A673 (cell line): ENCODE measurements at regions not wholly inside any gene's neighbourhood (a gene's known extent, or its start where the extent isn't known, plus 50 kb on each side); places are given as distances from the start of the nearest gene placed in this dataset.

Experiments
- BruUV-seq: library from RNA; stranded (reverse); fragments of 400-500 nt; replicated peaks from 2 replicates; lab custom pipeline; 2021; lab: Mats Ljungman, UMichigan
- CTCF ChIA-PET: fragments of 300-600 bp; sonication (Branson Sonifier 250); formaldehyde crosslinking; loops from one replicate; lab custom pipeline; 2022; ENCODE audit warnings: antibody characterized with exemption; lab: Charles Lee
- POLR2A ChIA-PET: fragments of 300-600 bp; sonication (Branson Sonifier 250); formaldehyde crosslinking; loops from one replicate; lab custom pipeline; 2022; ENCODE audit warnings: antibody characterized with exemption; ENCODE audit not compliant: low non-redundant PET; lab: Charles Lee
- DNase-seq: peaks from one replicate; pipeline ENCODE4 v3.0.0-alpha.2; 2015; ENCODE audit warnings: low spot score
- H3K27ac ChIP-seq: fragments of 200-600 bp; sonication (generic); 2 replicates; pipeline ENCODE4 v1.5.1; 2016; ENCODE audit warnings: mixed run types, low read depth, mild to moderate bottlenecking, mixed read lengths, antibody characterized with exemption, low read length; ENCODE audit not compliant: poor library complexity, severe bottlenecking
- H3K27me3 ChIP-seq: fragments of 200-600 bp; sonication (generic); replicated peaks from 2 replicates; pipeline ENCODE4 v1.6.1; 2017; ENCODE audit warnings: mixed run types, low read depth, mild to moderate bottlenecking, mixed read lengths, antibody characterized with exemption, low read length; ENCODE audit not compliant: insufficient read depth, poor library complexity
- H3K36me3 ChIP-seq: fragments of 200-600 bp; sonication (generic); 2 replicates; pipeline ENCODE4 v1.6.1; 2016; ENCODE audit warnings: mixed run types, mild to moderate bottlenecking, mixed read lengths, antibody characterized with exemption, low read length; ENCODE audit not compliant: insufficient read depth, poor library complexity, severe bottlenecking
- H3K4me1 ChIP-seq: fragments of 200-600 bp; sonication (generic); 2 replicates; pipeline ENCODE4 v1.6.1; 2017; ENCODE audit warnings: mixed run types, mild to moderate bottlenecking, mixed read lengths, antibody characterized with exemption, low read length; ENCODE audit not compliant: insufficient read depth, poor library complexity, severe bottlenecking
- H3K4me3 ChIP-seq: fragments of 200-600 bp; sonication (generic); 2 replicates; pipeline ENCODE4 v1.5.1; 2016; ENCODE audit warnings: low read depth, mixed run types, mild to moderate bottlenecking, mixed read lengths, low read length; ENCODE audit not compliant: poor library complexity, severe bottlenecking
- H3K9me3 ChIP-seq: fragments of 200-600 bp; sonication (generic); 2 replicates; pipeline ENCODE4 v1.6.1; 2016; ENCODE audit warnings: mixed run types, low read depth, mild to moderate bottlenecking, mixed read lengths, antibody characterized with exemption, low read length; ENCODE audit not compliant: poor library complexity, severe bottlenecking
- EZH2 ChIP-seq: fragments of 200-600 bp; sonication (generic); IDR thresholded peaks from 2 replicates; pipeline ENCODE4 v1.6.1; 2017; ENCODE audit warnings: borderline replicate concordance, low read depth, mild to moderate bottlenecking, mixed read lengths, antibody characterized with exemption, low read length; ENCODE audit not compliant: poor library complexity, severe bottlenecking
- intact Hi-C: fragments of 100-400 bp; cut with micrococcal nuclease; formaldehyde crosslinking; loops from one replicate; pipeline ENCODE4 v1.10.0; 2022; ENCODE audit not compliant: unreplicated experiment
- TF ChIP-seq, protein P1 (sequence below): fragments of 300-800, 200-600 bp; sonication (generic); conservative IDR thresholded peaks from 2 replicates; pipeline ENCODE4 v1.5.1; 2017; ENCODE audit warnings: low read depth, mild to moderate bottlenecking, antibody characterized with exemption, low read length, moderate library complexity, mixed read lengths

DNA sequence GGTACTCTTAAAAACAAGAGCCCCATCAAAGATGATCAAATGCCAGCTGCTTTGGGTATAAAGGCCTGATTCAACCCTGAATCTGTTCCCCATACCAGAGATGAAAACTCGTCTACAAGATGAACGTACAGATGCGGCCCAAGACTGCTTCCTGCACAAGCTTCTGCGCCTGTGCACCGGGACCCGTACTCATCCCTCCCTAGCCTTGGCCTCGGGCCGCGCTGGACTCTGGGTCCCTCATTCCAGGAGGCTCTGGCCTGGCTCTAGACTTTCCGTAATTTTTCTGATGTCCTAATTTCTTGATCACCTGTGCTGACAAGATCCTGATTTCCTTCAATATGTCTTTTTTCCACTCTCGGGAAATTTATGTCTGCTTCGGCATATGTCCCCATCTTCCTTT lies 612.3 kb downstream of the BNC2 start:
- no TSS peak for BruUV-seq
- H3K4me1 ChIP-seq, result no peaks in the 10 kb centered on the region
- DNase-seq, result no peak
- H3K4me3 ChIP-seq, result no peak overlapping the region
- no peak for TF ChIP-seq EZH2
- TF ChIP-seq, protein P1, sequence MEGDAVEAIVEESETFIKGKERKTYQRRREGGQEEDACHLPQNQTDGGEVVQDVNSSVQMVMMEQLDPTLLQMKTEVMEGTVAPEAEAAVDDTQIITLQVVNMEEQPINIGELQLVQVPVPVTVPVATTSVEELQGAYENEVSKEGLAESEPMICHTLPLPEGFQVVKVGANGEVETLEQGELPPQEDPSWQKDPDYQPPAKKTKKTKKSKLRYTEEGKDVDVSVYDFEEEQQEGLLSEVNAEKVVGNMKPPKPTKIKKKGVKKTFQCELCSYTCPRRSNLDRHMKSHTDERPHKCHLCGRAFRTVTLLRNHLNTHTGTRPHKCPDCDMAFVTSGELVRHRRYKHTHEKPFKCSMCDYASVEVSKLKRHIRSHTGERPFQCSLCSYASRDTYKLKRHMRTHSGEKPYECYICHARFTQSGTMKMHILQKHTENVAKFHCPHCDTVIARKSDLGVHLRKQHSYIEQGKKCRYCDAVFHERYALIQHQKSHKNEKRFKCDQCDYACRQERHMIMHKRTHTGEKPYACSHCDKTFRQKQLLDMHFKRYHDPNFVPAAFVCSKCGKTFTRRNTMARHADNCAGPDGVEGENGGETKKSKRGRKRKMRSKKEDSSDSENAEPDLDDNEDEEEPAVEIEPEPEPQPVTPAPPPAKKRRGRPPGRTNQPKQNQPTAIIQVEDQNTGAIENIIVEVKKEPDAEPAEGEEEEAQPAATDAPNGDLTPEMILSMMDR, result no peak
- intact Hi-C loops, result no loop called here
- no peaks in the 10 kb centered on the region for H3K36me3 ChIP-seq
- ChIA-PET POLR2A (no interaction called here), CTCF (no interaction called here)
- H3K9me3 ChIP-seq, result no peaks in the 10 kb centered on the region
- no peak overlapping the region for H3K27ac ChIP-seq
- no peaks in the 10 kb centered on the region for H3K27me3 ChIP-seq

DNA sequence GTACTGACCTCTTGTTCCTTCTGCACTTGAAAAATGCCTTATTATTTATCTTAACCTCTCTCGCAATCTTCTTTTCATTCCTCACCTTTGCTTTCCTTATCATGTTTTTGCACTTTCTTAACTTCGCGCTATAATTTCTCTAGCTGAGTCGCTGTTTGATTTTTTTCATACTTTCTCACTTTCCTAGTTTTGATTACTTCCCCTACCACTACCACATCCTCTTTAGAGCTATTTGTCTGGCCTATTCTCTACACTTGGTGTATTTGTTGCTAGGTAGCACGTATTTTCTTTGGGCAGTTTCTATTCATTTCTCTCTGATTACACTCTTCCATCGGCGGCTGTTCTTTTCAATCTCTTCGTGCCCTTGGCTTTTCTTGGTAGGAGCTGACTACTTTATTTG lies 611.8 kb downstream of the BNC2 start:
- no peak overlapping the region for H3K27ac ChIP-seq
- no peaks in the 10 kb centered on the region for H3K27me3 ChIP-seq
- intact Hi-C loops, result no loop called here
- H3K4me3 ChIP-seq, result no peak overlapping the region
- TF ChIP-seq, protein P1, result no peak
- TF ChIP-seq EZH2, result no peak
- no peaks in the 10 kb centered on the region for H3K9me3 ChIP-seq
- no peaks in the 10 kb centered on the region for H3K36me3 ChIP-seq
- ChIA-PET POLR2A (no interaction called here), CTCF (no interaction called here)
- BruUV-seq, result no TSS peak
- DNase-seq, result no peak
- H3K4me1 ChIP-seq, result no peaks in the 10 kb centered on the region

DNA sequence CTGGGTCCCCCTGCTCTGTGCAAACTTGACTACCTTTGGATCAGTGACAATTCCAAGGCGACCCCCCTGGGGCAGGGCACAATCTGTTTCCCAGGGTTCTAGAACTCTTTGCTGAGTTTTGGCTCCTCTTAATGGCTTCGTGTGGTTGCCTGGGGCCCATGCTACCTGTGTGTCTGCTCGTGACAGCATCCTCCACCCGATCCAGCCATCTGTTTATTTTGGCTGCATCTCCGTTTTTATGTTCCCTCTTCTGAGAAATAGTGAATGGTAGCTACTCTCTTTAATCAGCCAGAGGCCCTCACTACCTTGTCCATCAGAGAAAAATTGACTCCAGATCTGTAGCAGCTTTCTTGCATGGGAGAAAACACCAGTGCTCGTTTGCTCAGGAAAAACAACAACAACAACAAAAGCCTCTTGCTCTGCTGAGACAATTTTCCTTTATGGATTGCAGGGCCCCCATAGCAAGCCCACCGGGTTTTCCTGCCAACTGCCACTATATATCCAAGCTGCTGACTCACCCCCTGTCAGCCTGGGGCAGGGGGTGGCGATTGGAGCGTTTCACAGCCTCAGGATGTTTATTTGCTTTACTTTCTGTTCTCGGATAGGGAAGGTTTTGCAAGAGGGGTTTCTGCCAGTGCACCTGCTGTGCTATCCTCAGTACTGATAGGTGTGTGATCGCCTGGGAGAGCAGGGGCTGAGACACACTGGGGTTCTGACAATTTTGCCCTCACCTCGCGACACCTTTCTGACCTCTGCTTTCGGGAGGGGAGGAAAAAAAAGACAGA lies 607.8 kb downstream of the BNC2 start:
- no peak for TF ChIP-seq EZH2
- TF ChIP-seq, protein P1, result no peak
- Histone ChIP-seq H3K4me3 (no peak overlapping the region), H3K27me3 (no peaks in the 10 kb centered on the region), H3K4me1 (no peaks in the 10 kb centered on the region), H3K9me3 (no peaks in the 10 kb centered on the region), H3K36me3 (no peaks in the 10 kb centered on the region), H3K27ac (no peak overlapping the region)
- POLR2A ChIA-PET, result no interaction called here
- CTCF ChIA-PET, result no interaction called here
- no TSS peak for BruUV-seq
- intact Hi-C loops, result no loop called here
- DNase-seq, result no peak
